ENCODE measurements at regions not wholly inside any gene's neighbourhood (a gene's known extent, or its start where the extent isn't known, plus 50 kb on each side); places are given as distances from the start of the nearest gene placed in this dataset.

- TF ChIP-seq ZFX (IDR thresholded peaks at IDR 0.05; ENCODE audit: borderline replicate concordance) (no peak), CTCF (IDR thresholded peaks at IDR 0.05) (no peak)
- no peak overlapping the region for H3K27ac ChIP-seq
Measured at GRCh38 chr7:10804770-10805169, 168.9 kb upstream of the PHF14 start.

- TF ChIP-seq CTCF (IDR thresholded peaks at IDR 0.05) (no peak), ZFX (IDR thresholded peaks at IDR 0.05; ENCODE audit: borderline replicate concordance) (no peak)
- H3K27ac ChIP-seq: peak overlapping the region; percentile 53
Measured at GRCh38 chr7:10815546-10815945, 158.1 kb upstream of the PHF14 start.

GRCh38 chr7:10821156-10821555 is 152.5 kb upstream of the PHF14 start:
- TF ChIP-seq CTCF (IDR thresholded peaks at IDR 0.05) (no peak), ZFX (IDR thresholded peaks at IDR 0.05; ENCODE audit: borderline replicate concordance) (no peak)

GRCh38 chr7:10824154-10824553 is 149.5 kb upstream of the PHF14 start:
- H3K27ac ChIP-seq: no peak overlapping the region
- TF ChIP-seq CTCF (IDR thresholded peaks at IDR 0.05) (no peak), ZFX (IDR thresholded peaks at IDR 0.05; ENCODE audit: borderline replicate concordance) (no peak)

More at GRCh38 chr7:10821156-10821555, 152.5 kb upstream of the PHF14 start:
- H3K27ac ChIP-seq: no peak overlapping the region

GRCh38 chr7:10838228-10838627 is 135.4 kb upstream of the PHF14 start:
- no peak overlapping the region for H3K27ac ChIP-seq
- TF ChIP-seq CTCF (IDR thresholded peaks at IDR 0.05) (no peak), ZFX (IDR thresholded peaks at IDR 0.05; ENCODE audit: borderline replicate concordance) (no peak)

GRCh38 chr7:10845225-10845624 is 128.4 kb upstream of the PHF14 start:
- TF ChIP-seq CTCF (IDR thresholded peaks at IDR 0.05) (no peak), ZFX (IDR thresholded peaks at IDR 0.05; ENCODE audit: borderline replicate concordance) (no peak)
- H3K27ac ChIP-seq: no peak overlapping the region

GRCh38 chr7:10855583-10855982 is 118.1 kb upstream of the PHF14 start:
- no peak for TF ChIP-seq CTCF (IDR thresholded peaks at IDR 0.05)
- no peak for TF ChIP-seq ZFX (IDR thresholded peaks at IDR 0.05; ENCODE audit: borderline replicate concordance)
- no peak overlapping the region for H3K27ac ChIP-seq
